BJ (cell line): ENCODE measurements at regions not wholly inside any gene's neighbourhood (a gene's known extent, or its start where the extent isn't known, plus 50 kb on each side); places are given as distances from the start of the nearest gene placed in this dataset.

Experiments
- CTCF ChIA-PET: fragments of 350-600 bp; formaldehyde crosslinking; extraction: SDS; loops from one replicate; lab custom pipeline; 2021; ENCODE audit warnings: antibody characterized with exemption, inconsistent platforms; lab: Yijun Ruan, JAX
- POLR2A ChIA-PET: fragments of 300-600 bp; sonication (Branson Sonifier 250); formaldehyde crosslinking; extraction: SDS; loops from one replicate; lab custom pipeline; 2021; ENCODE audit warnings: antibody characterized with exemption; lab: Charles Lee
- DNase-seq: peaks from one replicate; pipeline ENCODE4 v3.0.0-alpha.2; 2011; ENCODE audit warnings: low read depth
- H3K27me3 ChIP-seq: 2 replicates; pipeline ENCODE4 v1.6.0; 2011; ENCODE audit warnings: low read length; ENCODE audit not compliant: control insufficient read depth, insufficient read depth
- H3K36me3 ChIP-seq: 2 replicates; pipeline ENCODE4 v1.5.1; 2011; ENCODE audit warnings: low read length; ENCODE audit not compliant: control insufficient read depth, insufficient read depth
- H3K4me3 ChIP-seq: 2 replicates; pipeline ENCODE4 v1.5.1; 2011; ENCODE audit warnings: low read depth, mild to moderate bottlenecking, control low read depth, low read length
- CTCF ChIP-seq: IDR thresholded peaks from 2 replicates; pipeline ENCODE4 v1.5.1; 2011; ENCODE audit warnings: low read depth, mild to moderate bottlenecking, control low read depth, inconsistent platforms, low read length, moderate library complexity; ENCODE audit not compliant: insufficient read depth

GRCh38 chr4:43992552-43992951 is 456.1 kb downstream of the KCTD8 start:
- no peak for TF ChIP-seq CTCF
- Histone ChIP-seq H3K27me3 (no peaks in the 10 kb centered on the region), H3K36me3 (no peaks in the 10 kb centered on the region), H3K4me3 (no peak overlapping the region)
- ChIA-PET CTCF (no interaction called here), POLR2A (no interaction called here)
- no peak for DNase-seq

- CTCF ChIA-PET = no interaction called here
Observed at GRCh38 chr4:43993196-43993902, 455.3 kb downstream of the KCTD8 start.

DNA sequence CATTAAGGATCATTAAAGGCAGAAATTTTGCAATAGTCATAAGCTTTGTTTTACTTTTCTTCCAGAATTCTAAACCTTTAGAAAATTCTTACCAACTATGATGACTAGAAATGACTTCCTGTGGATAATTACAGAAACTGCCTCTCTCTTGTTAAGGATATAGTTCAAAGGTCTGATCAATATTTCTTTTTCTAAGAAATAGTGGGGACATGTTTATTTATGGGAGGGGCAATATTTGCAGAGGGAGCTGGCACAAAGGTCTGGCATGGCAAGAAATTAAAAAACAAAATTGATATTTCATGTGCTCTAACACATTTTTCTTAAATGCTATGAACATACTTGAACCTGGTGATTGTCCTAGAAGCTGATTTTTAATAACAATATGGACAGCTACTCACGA is 448.9 kb downstream of the KCTD8 start:
- no peak for DNase-seq
- no peak for TF ChIP-seq CTCF
- Histone ChIP-seq H3K4me3 (no peak overlapping the region), H3K27me3 (no peaks in the 10 kb centered on the region), H3K36me3 (no peaks in the 10 kb centered on the region)
- CTCF ChIA-PET = no interaction called here
- POLR2A ChIA-PET = no interaction called here

More at GRCh38 chr4:43993196-43993902, 455.3 kb downstream of the KCTD8 start:
- H3K36me3 ChIP-seq = no peaks in the 10 kb centered on the region
- POLR2A ChIA-PET = no interaction called here
- TF ChIP-seq CTCF = no peak
- no peaks in the 10 kb centered on the region for H3K27me3 ChIP-seq
- DNase-seq = no peak
- no peak overlapping the region for H3K4me3 ChIP-seq

DNA sequence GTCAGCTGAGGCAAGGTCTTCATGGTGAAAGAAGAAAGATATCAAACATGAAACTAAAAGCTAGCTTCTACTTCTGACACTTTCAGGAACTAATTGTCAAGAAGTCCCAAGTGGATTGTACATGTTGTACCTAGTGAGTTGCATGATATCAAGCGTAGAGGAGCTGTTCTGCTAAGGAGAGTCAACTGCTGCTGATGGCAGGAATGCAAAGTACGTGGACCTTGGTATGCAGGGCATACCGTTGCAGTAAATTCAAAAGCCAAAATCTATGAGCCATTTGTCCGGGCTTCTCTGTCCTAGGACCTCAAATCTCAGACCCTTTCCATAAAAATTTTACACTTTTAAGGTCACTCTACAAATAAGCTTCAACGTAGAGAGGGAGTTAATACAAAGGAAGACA is 446.2 kb downstream of the KCTD8 start:
- CTCF ChIA-PET = no interaction called here
- POLR2A ChIA-PET = no interaction called here
- TF ChIP-seq CTCF = no peak

DNA sequence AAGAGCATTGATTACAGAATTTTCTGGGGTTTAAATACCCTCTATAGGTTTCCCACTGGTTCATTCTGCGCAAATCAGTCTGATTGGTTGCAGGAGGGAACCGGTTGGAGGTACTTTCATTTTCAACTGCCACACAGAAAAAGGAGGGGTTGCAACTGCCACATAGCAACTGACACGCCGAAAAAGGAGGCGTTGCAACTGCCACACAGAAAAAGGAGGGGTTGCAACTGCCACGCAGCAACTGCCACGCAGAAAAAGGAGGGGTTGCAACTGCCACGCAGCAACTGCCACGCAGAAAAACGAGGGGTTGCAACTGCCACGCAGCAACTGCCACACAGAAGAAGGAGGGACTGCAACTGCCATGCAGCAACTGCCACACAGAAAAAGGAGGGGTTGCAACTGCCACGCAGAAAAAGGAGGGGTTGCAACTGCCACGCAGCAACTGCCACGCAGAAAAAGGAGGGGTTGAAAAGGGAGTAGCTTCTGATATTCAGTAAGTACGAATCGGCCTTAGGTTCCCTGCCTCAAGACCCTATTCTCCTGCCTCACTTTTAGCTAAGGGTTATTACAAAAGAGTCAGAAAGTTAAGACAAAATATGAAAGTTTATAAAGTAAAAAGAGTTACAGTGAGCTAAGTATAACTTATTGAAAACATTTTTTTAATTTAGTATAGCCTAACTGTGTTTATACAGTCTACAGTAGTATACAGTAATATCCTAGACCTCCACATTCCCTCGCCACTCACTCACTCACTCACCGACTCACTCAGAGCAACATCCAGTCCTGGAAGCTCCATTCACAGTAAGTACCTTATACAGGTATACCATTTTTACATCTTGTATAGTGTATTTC is 431.8 kb downstream of the KCTD8 start:
- Histone ChIP-seq H3K4me3 (no peak overlapping the region), H3K36me3 (no peaks in the 10 kb centered on the region), H3K27me3 (no peaks in the 10 kb centered on the region)
- POLR2A ChIA-PET = no interaction called here
- TF ChIP-seq CTCF = no peak
- no peak for DNase-seq
- CTCF ChIA-PET = no interaction called here

More for the DNA sequence above, 446.2 kb downstream of the KCTD8 start:
- DNase-seq = no peak
- no peaks in the 10 kb centered on the region for H3K27me3 ChIP-seq
- H3K36me3 ChIP-seq = no peaks in the 10 kb centered on the region
- H3K4me3 ChIP-seq = no peak overlapping the region
